C4-2B (cell line): ENCODE measurements at regions not wholly inside any gene's neighbourhood (a gene's known extent, or its start where the extent isn't known, plus 50 kb on each side); places are given as distances from the start of the nearest gene placed in this dataset.

Experiments
- ZFX ChIP-seq: fragments of 450-650 bp; IDR thresholded peaks from 2 replicates; pipeline ENCODE4 v1.6.1; 2017
- TF ChIP-seq, protein P1 (sequence below): fragments of 450-650 bp; conservative IDR thresholded peaks from 2 replicates; pipeline ENCODE4 v1.5.1; 2017; ENCODE audit warnings: mild to moderate bottlenecking

DNA sequence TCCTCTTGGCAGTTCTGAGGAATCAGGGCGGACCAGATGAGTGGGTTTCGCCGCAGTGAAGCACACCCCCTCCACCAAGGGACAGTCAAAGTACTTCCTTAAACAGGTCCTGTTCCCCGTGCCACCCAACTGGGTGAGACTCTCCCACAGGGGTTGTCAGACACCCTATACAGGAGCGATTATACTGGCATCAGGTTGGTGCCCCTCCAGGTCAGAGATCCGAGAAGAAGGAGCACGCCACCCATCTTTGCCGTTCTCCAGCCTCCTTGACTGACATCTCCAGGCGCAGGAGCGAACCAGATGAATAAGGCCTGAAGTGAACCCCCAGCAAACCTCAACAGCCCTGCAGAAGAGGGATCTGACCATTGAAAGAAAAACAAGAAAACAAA lies 108.1 kb upstream of the ZBTB20 start:
- TF ChIP-seq, protein P1, sequence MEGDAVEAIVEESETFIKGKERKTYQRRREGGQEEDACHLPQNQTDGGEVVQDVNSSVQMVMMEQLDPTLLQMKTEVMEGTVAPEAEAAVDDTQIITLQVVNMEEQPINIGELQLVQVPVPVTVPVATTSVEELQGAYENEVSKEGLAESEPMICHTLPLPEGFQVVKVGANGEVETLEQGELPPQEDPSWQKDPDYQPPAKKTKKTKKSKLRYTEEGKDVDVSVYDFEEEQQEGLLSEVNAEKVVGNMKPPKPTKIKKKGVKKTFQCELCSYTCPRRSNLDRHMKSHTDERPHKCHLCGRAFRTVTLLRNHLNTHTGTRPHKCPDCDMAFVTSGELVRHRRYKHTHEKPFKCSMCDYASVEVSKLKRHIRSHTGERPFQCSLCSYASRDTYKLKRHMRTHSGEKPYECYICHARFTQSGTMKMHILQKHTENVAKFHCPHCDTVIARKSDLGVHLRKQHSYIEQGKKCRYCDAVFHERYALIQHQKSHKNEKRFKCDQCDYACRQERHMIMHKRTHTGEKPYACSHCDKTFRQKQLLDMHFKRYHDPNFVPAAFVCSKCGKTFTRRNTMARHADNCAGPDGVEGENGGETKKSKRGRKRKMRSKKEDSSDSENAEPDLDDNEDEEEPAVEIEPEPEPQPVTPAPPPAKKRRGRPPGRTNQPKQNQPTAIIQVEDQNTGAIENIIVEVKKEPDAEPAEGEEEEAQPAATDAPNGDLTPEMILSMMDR, result no peak
- no peak for TF ChIP-seq ZFX
